HUES48 (cell line): ENCODE measurements at regions not wholly inside any gene's neighbourhood (a gene's known extent, or its start where the extent isn't known, plus 50 kb on each side); places are given as distances from the start of the nearest gene placed in this dataset.

Source experiments
- H3K27ac ChIP-seq: one replicate; pipeline ENCODE4 v1.7.0; 2013; ENCODE audit warnings: low read depth, low read length, inconsistent platforms
- H3K27me3 ChIP-seq: 2 replicates; pipeline ENCODE4 v1.6.1; 2013; ENCODE audit warnings: mild to moderate bottlenecking, low read length; ENCODE audit not compliant: control insufficient read depth, insufficient read depth
- H3K36me3 ChIP-seq: 2 replicates; pipeline ENCODE4 v1.6.1; 2013; ENCODE audit warnings: low read length; ENCODE audit not compliant: control insufficient read depth, insufficient read depth
- H3K4me1 ChIP-seq: 2 replicates; pipeline ENCODE4 v1.6.1; 2013; ENCODE audit warnings: mild to moderate bottlenecking, low read length; ENCODE audit not compliant: control insufficient read depth, insufficient read depth
- H3K4me3 ChIP-seq: 2 replicates; pipeline ENCODE4 v1.5.1; 2013; ENCODE audit warnings: mild to moderate bottlenecking, low read depth, low read length
- H3K9ac ChIP-seq: 2 replicates; pipeline ENCODE4 v1.6.1; 2013; ENCODE audit warnings: mild to moderate bottlenecking, low read depth, low read length, moderate library complexity
- H3K9me3 ChIP-seq: 2 replicates; pipeline ENCODE4 v1.6.1; 2013; ENCODE audit warnings: low read length; ENCODE audit not compliant: control insufficient read depth, insufficient read depth

DNA sequence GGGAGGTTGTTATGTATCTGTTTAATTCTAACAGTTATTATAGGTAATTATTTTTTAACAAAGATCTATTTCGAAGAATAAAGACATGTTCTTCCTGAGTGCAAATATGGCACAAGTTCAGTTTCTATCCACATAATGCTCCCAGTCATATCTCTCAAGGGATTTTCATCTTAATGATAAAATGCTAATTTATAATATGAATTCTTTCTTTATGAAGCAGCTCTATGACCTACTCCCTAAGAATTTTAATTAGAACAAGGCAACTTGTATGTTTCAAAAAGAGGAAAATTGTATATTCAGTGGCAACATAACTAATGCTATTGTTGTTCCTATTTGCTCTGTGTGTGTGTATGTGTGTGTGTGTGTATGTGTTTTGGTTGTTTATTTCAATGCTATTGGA is 1222.1 kb upstream of the NCAM2 start:
- H3K9me3 ChIP-seq = peaks cover 4% of the 10 kb centered on the region; the same call in 1 of the 2 replicates
- H3K27ac ChIP-seq = no peak overlapping the region
- no peak overlapping the region for H3K9ac ChIP-seq
- no peaks in the 10 kb centered on the region for H3K27me3 ChIP-seq
- no peaks in the 10 kb centered on the region for H3K4me1 ChIP-seq
- H3K4me3 ChIP-seq = no peak overlapping the region
- no peaks in the 10 kb centered on the region for H3K36me3 ChIP-seq

DNA sequence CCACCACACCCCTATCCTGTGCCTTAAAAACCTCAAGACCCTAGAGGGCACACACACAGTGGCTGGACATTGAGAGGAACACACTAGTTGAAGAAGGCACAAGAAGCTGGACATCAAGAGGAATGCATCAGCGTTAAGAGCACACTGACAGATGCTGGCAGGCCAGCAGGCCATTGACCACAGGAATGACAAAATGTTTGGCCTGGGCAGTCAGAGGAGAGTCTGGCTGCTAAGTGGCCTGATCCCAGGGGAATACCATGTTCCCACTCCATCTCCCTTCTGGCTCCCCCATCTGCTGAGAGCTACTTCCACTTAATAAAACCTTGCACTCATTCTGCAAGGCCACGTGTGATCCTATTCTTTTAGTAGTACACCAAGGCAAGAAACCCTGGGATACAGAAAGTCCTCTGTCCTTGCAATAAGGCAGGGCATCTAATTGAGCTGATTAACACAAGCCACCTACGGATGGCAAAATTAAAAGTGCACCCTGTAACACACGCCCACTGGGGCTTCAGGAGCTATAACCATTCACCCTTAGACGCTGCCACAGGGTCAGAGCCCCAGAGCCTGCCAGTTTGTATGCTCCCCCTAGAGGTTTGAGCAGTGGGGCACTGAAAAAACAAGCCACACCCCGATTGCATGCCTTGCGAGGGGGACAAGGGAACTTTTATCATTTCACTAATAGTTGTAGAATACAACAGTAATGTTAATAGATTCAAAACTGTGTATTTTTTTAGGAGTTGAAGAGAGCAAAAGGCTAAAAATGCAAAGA is 1216.1 kb upstream of the NCAM2 start:
- no peak overlapping the region for H3K27ac ChIP-seq
- peaks cover 4% of the 10 kb centered on the region; the same call in 1 of the 2 replicates for H3K9me3 ChIP-seq
- H3K27me3 ChIP-seq = no peaks in the 10 kb centered on the region
- H3K36me3 ChIP-seq = no peaks in the 10 kb centered on the region
- no peaks in the 10 kb centered on the region for H3K4me1 ChIP-seq
- H3K9ac ChIP-seq = no peak overlapping the region
- H3K4me3 ChIP-seq = no peak overlapping the region

DNA sequence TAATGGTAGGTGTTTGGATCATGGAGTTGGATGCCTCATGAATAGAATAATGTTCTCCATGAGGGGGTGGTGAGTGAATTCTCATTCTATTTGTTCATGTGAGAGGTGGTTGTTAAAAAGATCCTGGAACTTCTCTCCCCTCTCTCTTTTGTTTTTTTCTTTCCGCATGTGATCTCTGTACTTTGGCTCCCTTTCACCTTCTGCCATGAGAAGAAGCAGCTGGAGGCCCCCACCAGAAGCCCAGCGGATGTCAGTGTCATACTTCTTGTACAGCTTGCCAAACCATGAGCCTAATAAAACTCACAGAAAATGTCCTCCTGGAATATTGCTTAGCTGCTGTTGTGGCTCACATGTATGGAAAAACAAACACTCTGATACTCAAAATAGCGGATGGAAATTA is 1212.3 kb upstream of the NCAM2 start:
- H3K27me3 ChIP-seq = no peaks in the 10 kb centered on the region
- H3K4me3 ChIP-seq = no peak overlapping the region
- H3K4me1 ChIP-seq = no peaks in the 10 kb centered on the region
- no peaks in the 10 kb centered on the region for H3K9me3 ChIP-seq
- no peaks in the 10 kb centered on the region for H3K36me3 ChIP-seq
- no peak overlapping the region for H3K27ac ChIP-seq
- no peak overlapping the region for H3K9ac ChIP-seq

DNA sequence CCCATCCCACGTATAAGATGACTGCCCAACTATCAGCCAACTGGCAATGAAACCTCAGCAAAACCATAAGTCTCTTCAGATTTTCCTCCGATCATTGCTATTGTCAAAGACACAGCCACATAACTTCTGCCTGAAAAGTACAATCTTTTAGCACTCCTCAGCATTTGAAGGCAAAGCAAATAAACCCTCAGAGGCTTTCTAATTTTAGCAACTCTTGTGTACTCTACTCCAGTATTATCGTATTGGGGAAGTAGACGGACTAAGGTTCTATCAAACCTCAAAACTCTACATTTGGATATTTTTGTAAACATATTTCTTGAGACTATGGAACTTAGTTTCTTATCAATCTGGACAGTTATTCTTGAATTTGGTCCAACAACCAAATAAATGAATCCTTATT is 1206.2 kb upstream of the NCAM2 start:
- H3K9ac ChIP-seq = no peak overlapping the region
- H3K36me3 ChIP-seq = no peaks in the 10 kb centered on the region
- no peaks in the 10 kb centered on the region for H3K27me3 ChIP-seq
- H3K27ac ChIP-seq = no peak overlapping the region
- no peaks in the 10 kb centered on the region for H3K4me1 ChIP-seq
- H3K9me3 ChIP-seq = no peaks in the 10 kb centered on the region
- H3K4me3 ChIP-seq = no peak overlapping the region

DNA sequence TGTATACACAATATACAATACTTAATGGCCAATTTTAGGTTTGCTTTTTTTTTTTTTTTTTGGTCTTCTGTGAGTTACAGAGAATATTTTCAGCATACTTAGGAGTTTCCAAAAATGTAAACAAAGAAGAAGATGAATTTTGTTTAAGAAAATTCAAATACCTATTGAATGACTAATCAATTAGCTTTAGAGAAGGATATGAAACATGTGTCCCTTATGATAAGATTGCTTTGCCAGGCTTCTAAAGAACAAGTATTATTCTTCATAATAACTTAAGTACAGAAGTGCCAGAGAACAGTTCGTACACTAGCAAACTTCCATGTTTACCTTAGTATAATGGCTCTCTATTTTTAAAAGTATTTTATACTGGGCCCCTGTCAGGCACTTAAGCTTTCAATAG is 1191.0 kb upstream of the NCAM2 start:
- H3K27me3 ChIP-seq = no peaks in the 10 kb centered on the region
- no peak overlapping the region for H3K27ac ChIP-seq
- H3K4me3 ChIP-seq = no peak overlapping the region
- H3K4me1 ChIP-seq = no peaks in the 10 kb centered on the region
- no peaks in the 10 kb centered on the region for H3K9me3 ChIP-seq
- no peak overlapping the region for H3K9ac ChIP-seq
- H3K36me3 ChIP-seq = no peaks in the 10 kb centered on the region

DNA sequence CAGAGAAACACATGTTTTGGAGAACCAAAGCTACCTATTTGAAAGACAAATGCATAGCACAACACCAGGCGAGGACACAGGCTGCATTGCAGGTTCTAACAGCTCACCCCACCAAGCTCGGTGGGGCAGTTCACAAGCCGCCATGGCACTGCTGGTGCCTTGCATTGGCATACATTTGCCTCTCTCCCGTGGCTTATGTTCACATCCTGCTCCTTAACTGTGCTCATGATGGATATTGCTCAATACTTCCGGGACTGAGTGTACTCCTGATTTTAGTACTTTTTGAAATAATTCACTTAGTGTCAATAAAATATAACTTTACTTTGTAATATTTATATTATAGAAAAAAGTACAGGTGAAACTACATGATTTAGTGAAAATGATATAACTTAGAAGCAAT is 1187.4 kb upstream of the NCAM2 start:
- Histone ChIP-seq H3K4me1 (no peaks in the 10 kb centered on the region), H3K9ac (no peak overlapping the region), H3K36me3 (no peaks in the 10 kb centered on the region), H3K27me3 (no peaks in the 10 kb centered on the region), H3K27ac (no peak overlapping the region), H3K9me3 (no peaks in the 10 kb centered on the region), H3K4me3 (no peak overlapping the region)

DNA sequence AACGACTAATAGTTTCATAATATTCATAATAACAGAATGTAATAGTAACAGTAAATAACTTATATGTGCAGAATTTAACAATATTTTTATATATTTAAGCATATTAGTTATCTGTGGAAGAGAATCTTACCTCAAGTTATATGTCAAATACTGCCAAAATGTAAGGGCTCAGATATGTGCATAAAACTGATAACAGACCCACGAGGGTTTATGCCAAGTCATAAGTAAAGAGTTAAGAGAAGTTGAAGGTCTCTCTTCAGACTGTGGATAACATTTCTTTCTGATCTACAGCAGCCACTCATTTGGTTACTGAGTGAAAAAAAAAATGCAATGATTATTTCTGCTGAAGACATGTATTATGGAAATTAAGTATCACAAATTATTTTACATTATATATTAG is 1167.8 kb upstream of the NCAM2 start:
- no peaks in the 10 kb centered on the region for H3K4me1 ChIP-seq
- H3K9ac ChIP-seq = no peak overlapping the region
- H3K27me3 ChIP-seq = no peaks in the 10 kb centered on the region
- no peak overlapping the region for H3K4me3 ChIP-seq
- H3K9me3 ChIP-seq = no peaks in the 10 kb centered on the region
- no peak overlapping the region for H3K27ac ChIP-seq
- H3K36me3 ChIP-seq = no peaks in the 10 kb centered on the region

DNA sequence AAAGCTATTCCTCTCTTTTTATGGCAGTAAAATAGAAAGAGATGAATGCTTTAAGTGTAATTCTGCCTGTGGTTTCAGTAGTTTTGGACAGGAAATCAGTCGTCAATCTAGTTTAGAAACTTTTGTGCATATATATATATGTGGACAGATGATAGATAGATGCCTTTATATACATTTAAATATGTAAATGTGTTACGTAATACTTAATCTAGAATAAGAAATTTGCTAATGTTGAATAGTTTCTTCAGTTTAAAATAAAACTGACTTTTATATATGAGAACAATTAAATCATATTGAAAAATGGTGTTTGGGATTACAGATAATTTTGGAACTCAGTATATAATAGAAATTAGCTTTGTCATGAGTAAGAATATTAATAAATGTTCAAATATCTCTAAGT is 1165.7 kb upstream of the NCAM2 start:
- Histone ChIP-seq H3K27me3 (no peaks in the 10 kb centered on the region), H3K9ac (no peak overlapping the region), H3K9me3 (no peaks in the 10 kb centered on the region), H3K4me1 (no peaks in the 10 kb centered on the region), H3K36me3 (no peaks in the 10 kb centered on the region), H3K27ac (no peak overlapping the region), H3K4me3 (no peak overlapping the region)

DNA sequence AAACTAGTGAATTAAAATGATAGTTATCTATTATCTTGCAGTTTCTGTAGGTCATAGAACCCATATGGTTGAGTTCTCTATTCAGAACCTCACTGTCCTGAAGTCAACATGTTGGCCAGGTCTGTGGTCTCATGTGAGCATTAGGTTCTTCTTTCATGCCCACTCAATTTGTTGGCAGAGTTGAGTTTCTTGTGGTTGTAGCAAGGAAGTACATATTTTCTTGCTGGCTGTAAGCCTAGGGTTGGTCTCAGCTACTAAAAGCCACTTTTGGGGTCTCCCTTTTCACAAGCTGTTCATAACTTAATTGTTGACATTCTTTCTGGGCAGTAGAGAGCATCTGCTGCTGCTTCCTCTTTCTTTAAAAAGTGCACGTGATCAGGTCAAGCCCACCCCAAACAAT is 1165.1 kb upstream of the NCAM2 start:
- Histone ChIP-seq H3K9me3 (no peaks in the 10 kb centered on the region), H3K36me3 (no peaks in the 10 kb centered on the region), H3K9ac (no peak overlapping the region), H3K27ac (no peak overlapping the region), H3K4me3 (no peak overlapping the region), H3K27me3 (no peaks in the 10 kb centered on the region), H3K4me1 (no peaks in the 10 kb centered on the region)

DNA sequence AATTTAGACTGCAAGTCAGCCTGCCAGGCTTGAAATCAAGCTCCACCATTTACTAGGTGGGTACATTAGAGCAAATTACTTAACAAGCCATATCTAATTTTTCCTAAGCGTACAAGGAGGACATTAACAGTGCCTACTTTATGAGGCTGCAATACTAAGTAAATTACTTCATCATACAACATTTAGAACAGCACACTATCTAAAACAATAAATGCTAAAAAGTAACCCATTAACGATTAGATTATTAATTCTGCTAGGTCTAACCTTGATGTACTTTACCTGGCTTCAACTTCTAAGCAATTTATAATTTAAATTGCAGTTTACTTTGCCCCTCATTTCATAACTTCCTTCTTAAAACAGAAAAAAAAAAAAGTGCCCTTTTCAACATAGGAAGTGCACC is 1155.6 kb upstream of the NCAM2 start:
- H3K4me3 ChIP-seq = no peak overlapping the region
- H3K9ac ChIP-seq = no peak overlapping the region
- H3K4me1 ChIP-seq = no peaks in the 10 kb centered on the region
- H3K27ac ChIP-seq = no peak overlapping the region
- H3K36me3 ChIP-seq = no peaks in the 10 kb centered on the region
- H3K9me3 ChIP-seq = no peaks in the 10 kb centered on the region
- H3K27me3 ChIP-seq = no peaks in the 10 kb centered on the region

DNA sequence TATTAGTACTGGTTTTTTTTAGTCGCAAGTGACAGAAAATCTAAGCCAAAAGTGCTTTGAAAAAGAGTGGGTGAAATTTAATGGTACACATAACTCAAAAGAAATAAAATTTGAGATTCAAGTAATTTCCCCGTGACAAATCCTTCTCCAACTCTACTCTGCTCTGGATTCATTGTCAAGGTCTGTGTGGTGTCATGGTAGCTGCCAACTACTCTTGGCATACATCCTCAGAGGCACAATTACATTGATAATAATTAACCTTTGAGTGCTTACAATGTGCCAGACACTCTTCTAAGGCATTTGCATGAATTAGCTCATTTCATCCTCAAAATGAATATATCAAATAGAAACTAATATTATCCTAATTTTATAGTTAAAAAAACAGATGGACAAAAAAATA is 1153.9 kb upstream of the NCAM2 start:
- Histone ChIP-seq H3K27me3 (no peaks in the 10 kb centered on the region), H3K9me3 (no peaks in the 10 kb centered on the region), H3K36me3 (no peaks in the 10 kb centered on the region), H3K4me3 (no peak overlapping the region), H3K9ac (no peak overlapping the region), H3K27ac (no peak overlapping the region), H3K4me1 (no peaks in the 10 kb centered on the region)
